OCI-LY1 (cell line): ENCODE measurements at regions not wholly inside any gene's neighbourhood (a gene's known extent, or its start where the extent isn't known, plus 50 kb on each side); places are given as distances from the start of the nearest gene placed in this dataset.

Source experiments
- CTCF ChIP-seq: fragments of 200-600 bp; sonication (generic), shearing (Covaris generic); IDR thresholded peaks from 2 replicates; pipeline ENCODE4 v1.5.1; 2017; ENCODE audit warnings: mild to moderate bottlenecking, antibody characterized with exemption, low read length, moderate library complexity, mixed read lengths
- EZH2 ChIP-seq: fragments of 200-600 bp; sonication (generic), shearing (Covaris generic); IDR thresholded peaks from 2 replicates; pipeline ENCODE4 v1.8.0; 2017; ENCODE audit warnings: borderline replicate concordance, mixed run types, mild to moderate bottlenecking, antibody characterized with exemption, low read length, moderate library complexity, mixed read lengths

- TF ChIP-seq CTCF (no peak), EZH2 (no peak)
Measured at GRCh38 chr6:14621518-14621917, 503.9 kb downstream of the CD83 start.
